A673 (cell line): ENCODE measurements at regions not wholly inside any gene's neighbourhood (a gene's known extent, or its start where the extent isn't known, plus 50 kb on each side); places are given as distances from the start of the nearest gene placed in this dataset.

Source experiments
- BruUV-seq: library from RNA; stranded (reverse); fragments of 400-500 nt; replicated peaks from 2 replicates; lab custom pipeline; 2021; lab: Mats Ljungman, UMichigan
- CTCF ChIA-PET: fragments of 300-600 bp; sonication (Branson Sonifier 250); formaldehyde crosslinking; loops from one replicate; lab custom pipeline; 2022; ENCODE audit warnings: antibody characterized with exemption; lab: Charles Lee
- POLR2A ChIA-PET: fragments of 300-600 bp; sonication (Branson Sonifier 250); formaldehyde crosslinking; loops from one replicate; lab custom pipeline; 2022; ENCODE audit warnings: antibody characterized with exemption; ENCODE audit not compliant: low non-redundant PET; lab: Charles Lee
- DNase-seq: peaks from one replicate; pipeline ENCODE4 v3.0.0-alpha.2; 2015; ENCODE audit warnings: low spot score
- H3K27ac ChIP-seq: fragments of 200-600 bp; sonication (generic); 2 replicates; pipeline ENCODE4 v1.5.1; 2016; ENCODE audit warnings: mixed run types, low read depth, mild to moderate bottlenecking, mixed read lengths, antibody characterized with exemption, low read length; ENCODE audit not compliant: poor library complexity, severe bottlenecking
- H3K27me3 ChIP-seq: fragments of 200-600 bp; sonication (generic); replicated peaks from 2 replicates; pipeline ENCODE4 v1.6.1; 2017; ENCODE audit warnings: mixed run types, low read depth, mild to moderate bottlenecking, mixed read lengths, antibody characterized with exemption, low read length; ENCODE audit not compliant: insufficient read depth, poor library complexity
- H3K36me3 ChIP-seq: fragments of 200-600 bp; sonication (generic); 2 replicates; pipeline ENCODE4 v1.6.1; 2016; ENCODE audit warnings: mixed run types, mild to moderate bottlenecking, mixed read lengths, antibody characterized with exemption, low read length; ENCODE audit not compliant: insufficient read depth, poor library complexity, severe bottlenecking
- H3K4me1 ChIP-seq: fragments of 200-600 bp; sonication (generic); 2 replicates; pipeline ENCODE4 v1.6.1; 2017; ENCODE audit warnings: mixed run types, mild to moderate bottlenecking, mixed read lengths, antibody characterized with exemption, low read length; ENCODE audit not compliant: insufficient read depth, poor library complexity, severe bottlenecking
- H3K4me3 ChIP-seq: fragments of 200-600 bp; sonication (generic); 2 replicates; pipeline ENCODE4 v1.5.1; 2016; ENCODE audit warnings: low read depth, mixed run types, mild to moderate bottlenecking, mixed read lengths, low read length; ENCODE audit not compliant: poor library complexity, severe bottlenecking
- H3K9me3 ChIP-seq: fragments of 200-600 bp; sonication (generic); 2 replicates; pipeline ENCODE4 v1.6.1; 2016; ENCODE audit warnings: mixed run types, low read depth, mild to moderate bottlenecking, mixed read lengths, antibody characterized with exemption, low read length; ENCODE audit not compliant: poor library complexity, severe bottlenecking
- EZH2 ChIP-seq: fragments of 200-600 bp; sonication (generic); IDR thresholded peaks from 2 replicates; pipeline ENCODE4 v1.6.1; 2017; ENCODE audit warnings: borderline replicate concordance, low read depth, mild to moderate bottlenecking, mixed read lengths, antibody characterized with exemption, low read length; ENCODE audit not compliant: poor library complexity, severe bottlenecking
- intact Hi-C: fragments of 100-400 bp; cut with micrococcal nuclease; formaldehyde crosslinking; loops from one replicate; pipeline ENCODE4 v1.10.0; 2022; ENCODE audit not compliant: unreplicated experiment
- TF ChIP-seq, protein P1 (sequence below): fragments of 300-800, 200-600 bp; sonication (generic); conservative IDR thresholded peaks from 2 replicates; pipeline ENCODE4 v1.5.1; 2017; ENCODE audit warnings: low read depth, mild to moderate bottlenecking, antibody characterized with exemption, low read length, moderate library complexity, mixed read lengths

DNA sequence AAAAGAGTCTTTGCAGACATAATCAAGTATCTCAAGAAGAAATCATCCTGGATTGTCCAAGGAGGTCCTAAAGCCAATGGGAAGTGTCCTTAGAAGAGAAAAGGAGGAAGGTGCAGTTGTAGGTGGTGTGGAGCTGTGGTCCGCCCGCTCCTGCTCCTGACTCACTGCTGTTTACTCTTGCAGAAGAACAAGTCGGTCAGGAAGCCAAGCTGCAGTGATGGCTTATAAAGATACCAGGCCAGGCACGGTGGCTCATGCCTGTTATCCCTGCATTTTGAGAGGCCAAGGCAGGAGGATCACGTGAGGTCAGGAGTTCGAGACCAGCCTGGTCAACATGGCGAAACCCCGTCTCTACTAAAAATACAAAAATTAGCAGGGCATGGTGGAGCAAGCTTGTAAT is 66.4 kb upstream of the ATP6AP2 start:
- Histone ChIP-seq H3K27ac (no peak overlapping the region), H3K27me3 (no peaks in the 10 kb centered on the region), H3K36me3 (no peaks in the 10 kb centered on the region), H3K9me3 (no peaks in the 10 kb centered on the region), H3K4me1 (no peaks in the 10 kb centered on the region), H3K4me3 (no peak overlapping the region)
- ChIA-PET POLR2A (no interaction called here), CTCF (no interaction called here)
- intact Hi-C loops: no loop called here
- no peak for TF ChIP-seq EZH2
- no peak for DNase-seq
- no TSS peak for BruUV-seq

GRCh38 chrX:40513835-40514234 is 66.9 kb upstream of the ATP6AP2 start:
- TF ChIP-seq, protein P1, sequence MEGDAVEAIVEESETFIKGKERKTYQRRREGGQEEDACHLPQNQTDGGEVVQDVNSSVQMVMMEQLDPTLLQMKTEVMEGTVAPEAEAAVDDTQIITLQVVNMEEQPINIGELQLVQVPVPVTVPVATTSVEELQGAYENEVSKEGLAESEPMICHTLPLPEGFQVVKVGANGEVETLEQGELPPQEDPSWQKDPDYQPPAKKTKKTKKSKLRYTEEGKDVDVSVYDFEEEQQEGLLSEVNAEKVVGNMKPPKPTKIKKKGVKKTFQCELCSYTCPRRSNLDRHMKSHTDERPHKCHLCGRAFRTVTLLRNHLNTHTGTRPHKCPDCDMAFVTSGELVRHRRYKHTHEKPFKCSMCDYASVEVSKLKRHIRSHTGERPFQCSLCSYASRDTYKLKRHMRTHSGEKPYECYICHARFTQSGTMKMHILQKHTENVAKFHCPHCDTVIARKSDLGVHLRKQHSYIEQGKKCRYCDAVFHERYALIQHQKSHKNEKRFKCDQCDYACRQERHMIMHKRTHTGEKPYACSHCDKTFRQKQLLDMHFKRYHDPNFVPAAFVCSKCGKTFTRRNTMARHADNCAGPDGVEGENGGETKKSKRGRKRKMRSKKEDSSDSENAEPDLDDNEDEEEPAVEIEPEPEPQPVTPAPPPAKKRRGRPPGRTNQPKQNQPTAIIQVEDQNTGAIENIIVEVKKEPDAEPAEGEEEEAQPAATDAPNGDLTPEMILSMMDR: no peak
- TF ChIP-seq EZH2: no peak
- CTCF ChIA-PET: interaction anchor here (0.6 kb wide), 1 partner anchor 1596 kb away, joined by 3 read pairs; no protein-coding TSS in a partner anchor
- H3K36me3 ChIP-seq: no peaks in the 10 kb centered on the region
- H3K4me1 ChIP-seq: no peaks in the 10 kb centered on the region
- POLR2A ChIA-PET: no interaction called here
- intact Hi-C loops: no loop called here
- no peak overlapping the region for H3K27ac ChIP-seq
- no TSS peak for BruUV-seq
- DNase-seq: no peak
- no peaks in the 10 kb centered on the region for H3K9me3 ChIP-seq
- H3K4me3 ChIP-seq: no peak overlapping the region
- no peaks in the 10 kb centered on the region for H3K27me3 ChIP-seq

DNA sequence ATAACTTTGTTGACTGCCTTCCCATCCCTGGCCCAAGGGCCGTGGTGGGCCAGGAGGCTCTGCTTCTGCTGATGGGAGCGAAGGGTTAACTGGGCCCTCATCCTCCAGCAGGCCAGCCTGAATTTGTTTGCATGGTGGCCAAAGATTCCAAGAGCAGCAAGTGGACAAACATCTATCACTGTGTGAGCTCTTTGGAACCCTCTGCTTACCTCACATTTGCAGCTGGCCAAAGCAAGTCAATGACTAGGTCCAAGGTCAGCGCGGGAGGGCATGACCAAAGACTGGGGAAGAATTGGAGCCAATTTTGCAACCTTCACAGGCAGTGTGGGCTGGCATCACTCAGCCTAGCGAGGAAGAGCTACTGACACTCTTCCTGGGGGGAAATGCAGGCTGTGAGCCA is 67.8 kb upstream of the ATP6AP2 start:
- Histone ChIP-seq H3K4me1 (no peaks in the 10 kb centered on the region), H3K36me3 (no peaks in the 10 kb centered on the region), H3K9me3 (no peaks in the 10 kb centered on the region), H3K27me3 (no peaks in the 10 kb centered on the region), H3K27ac (no peak overlapping the region), H3K4me3 (no peak overlapping the region)
- no peak for DNase-seq
- no TSS peak for BruUV-seq
- ChIA-PET POLR2A (no interaction called here), CTCF (no interaction called here)
- intact Hi-C loops: no loop called here
- TF ChIP-seq EZH2: no peak
- TF ChIP-seq, protein P1: no peak

- no peak for DNase-seq
Measured at GRCh38 chrX:40511258-40511657, 69.5 kb upstream of the ATP6AP2 start.

More at GRCh38 chrX:40511258-40511657, 69.5 kb upstream of the ATP6AP2 start:
- TF ChIP-seq, protein P1: no peak
- no peak for TF ChIP-seq EZH2
- Histone ChIP-seq H3K4me1 (no peaks in the 10 kb centered on the region), H3K4me3 (no peak overlapping the region), H3K27ac (no peak overlapping the region), H3K27me3 (no peaks in the 10 kb centered on the region), H3K9me3 (no peaks in the 10 kb centered on the region), H3K36me3 (no peaks in the 10 kb centered on the region)
- intact Hi-C loops: no loop called here
- CTCF ChIA-PET: no interaction called here
- BruUV-seq: no TSS peak
- POLR2A ChIA-PET: no interaction called here
